Posterior cingulate gyrus (tissue), 11 donors: ENCODE measurements at regions not wholly inside any gene's neighbourhood (a gene's known extent, or its start where the extent isn't known, plus 50 kb on each side); places are given as distances from the start of the nearest gene placed in this dataset.

Source experiments
- DNase-seq, 10 donors: peaks; one replicate each; pipeline versions ENCODE4 v3.0.0 to v3.0.0-alpha.2; 2020 to 2021; ENCODE audit warnings: mixed read lengths in 3 of 10
- intact Hi-C: fragments of 100-400 bp; cut with DNase I; formaldehyde crosslinking; loops from one replicate; pipeline ENCODE4 v1.15.1; 2023

DNA sequence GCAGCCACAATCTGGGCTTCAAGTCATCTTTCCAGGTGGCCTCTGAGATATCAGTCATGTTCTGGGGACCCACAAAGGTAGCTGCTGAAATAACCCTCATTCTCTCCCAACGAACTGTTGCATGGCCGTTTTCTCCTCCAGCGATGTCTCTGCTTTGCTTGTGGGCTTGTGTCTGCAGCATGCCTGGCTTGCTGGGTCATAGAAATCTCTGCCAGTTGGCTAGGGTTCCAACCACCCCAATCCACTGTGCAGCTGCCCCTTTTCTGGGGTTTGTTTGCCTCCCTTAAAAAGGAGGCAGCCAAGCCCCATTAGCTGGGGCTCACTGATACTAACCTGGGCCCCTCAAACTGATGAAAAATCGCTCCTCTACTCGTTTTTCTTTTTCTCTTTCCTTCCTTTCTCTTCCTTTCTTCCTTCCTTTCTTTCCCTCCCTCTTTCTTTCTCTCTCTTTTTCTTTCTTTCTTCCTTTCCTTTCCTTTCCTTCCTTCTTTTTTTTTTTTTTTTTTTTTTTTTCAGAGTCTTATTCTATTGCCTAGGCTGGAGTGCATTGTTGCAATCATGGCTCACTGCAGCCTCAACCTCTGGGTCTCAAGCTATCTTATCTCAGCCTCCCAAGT, 680.0 kb downstream of the EPHA4 start:
- peak in 1 of 10 donors; percentile 51 for DNase-seq

GRCh38 chr2:220893411-220893810, 678.7 kb downstream of the EPHA4 start:
- intact Hi-C loops, result no loop called here
- DNase-seq, result no peak

More for the DNA sequence above, 680.0 kb downstream of the EPHA4 start:
- intact Hi-C loops, result no loop called here

- intact Hi-C loops, result no loop called here
- no peak for DNase-seq
Observed at GRCh38 chr2:220894069-220894468, 678.0 kb downstream of the EPHA4 start.

DNA sequence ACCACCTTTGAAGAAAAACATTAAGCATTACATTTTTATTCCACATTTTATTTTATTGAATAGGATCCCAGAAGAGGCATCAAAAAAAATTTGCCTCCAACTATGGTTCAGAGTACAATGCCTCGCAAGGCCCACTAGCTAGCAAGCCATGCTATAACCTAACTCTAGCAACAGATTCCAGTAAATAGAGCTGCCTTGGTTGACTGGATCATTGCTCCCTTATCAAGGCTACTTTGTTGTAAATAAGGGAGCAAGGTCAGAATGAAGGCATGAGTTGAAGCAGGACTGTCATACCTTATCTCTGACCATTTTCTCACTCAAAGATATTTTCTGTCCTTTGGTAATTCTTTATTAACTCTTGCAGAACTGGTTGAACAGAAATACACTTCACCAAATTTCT, 672.6 kb downstream of the EPHA4 start:
- DNase-seq, result no peak
- intact Hi-C loops, result no loop called here

DNA sequence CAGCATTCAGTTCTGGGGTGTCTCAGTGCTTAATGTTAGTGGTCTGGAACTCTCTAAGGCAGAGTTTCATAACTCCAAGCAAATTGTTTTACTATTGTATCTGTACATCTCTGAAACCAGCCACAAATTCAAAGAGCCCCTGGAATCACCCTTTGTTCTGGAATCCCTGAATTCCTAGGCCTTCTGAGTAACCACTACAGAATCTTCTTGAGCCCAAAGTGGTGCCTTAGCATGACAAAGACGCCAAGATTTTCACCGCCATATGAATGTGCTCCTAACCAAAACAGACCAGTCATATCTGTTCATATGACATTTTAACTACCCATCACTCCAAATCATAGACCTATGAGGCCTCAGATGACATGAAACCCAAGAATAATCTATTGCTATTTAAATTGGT, 668.1 kb downstream of the EPHA4 start:
- no peak for DNase-seq
- intact Hi-C loops, result no loop called here

GRCh38 chr2:220913384-220913783, 658.7 kb downstream of the EPHA4 start:
- DNase-seq, result no peak
- intact Hi-C loops, result no loop called here

DNA sequence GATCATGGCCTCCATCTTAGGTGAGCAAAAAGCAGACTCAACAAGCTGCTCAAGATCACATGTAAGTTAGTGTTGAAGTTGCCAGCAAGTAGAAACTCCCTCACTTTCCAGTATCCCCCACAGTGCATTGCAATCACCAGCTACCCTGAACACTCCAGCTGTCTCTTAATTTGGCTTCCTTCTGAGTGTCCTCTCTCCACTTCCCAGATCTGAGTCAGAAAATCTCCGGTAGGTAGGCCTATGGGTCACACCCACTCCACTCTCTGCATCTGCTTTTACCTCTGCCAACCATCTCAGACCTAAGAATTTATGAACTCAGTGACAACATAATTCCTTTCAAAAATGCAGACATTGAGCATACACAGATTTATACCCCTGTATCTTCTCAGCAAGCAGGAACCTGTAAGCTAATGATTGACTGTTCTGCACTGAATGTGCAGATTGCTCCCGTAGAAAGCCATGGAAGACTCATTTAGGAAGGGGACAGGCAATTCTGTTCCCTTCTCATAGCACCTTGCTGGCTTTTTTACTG, 656.9 kb downstream of the EPHA4 start:
- no peak for DNase-seq
- intact Hi-C loops, result no loop called here

DNA sequence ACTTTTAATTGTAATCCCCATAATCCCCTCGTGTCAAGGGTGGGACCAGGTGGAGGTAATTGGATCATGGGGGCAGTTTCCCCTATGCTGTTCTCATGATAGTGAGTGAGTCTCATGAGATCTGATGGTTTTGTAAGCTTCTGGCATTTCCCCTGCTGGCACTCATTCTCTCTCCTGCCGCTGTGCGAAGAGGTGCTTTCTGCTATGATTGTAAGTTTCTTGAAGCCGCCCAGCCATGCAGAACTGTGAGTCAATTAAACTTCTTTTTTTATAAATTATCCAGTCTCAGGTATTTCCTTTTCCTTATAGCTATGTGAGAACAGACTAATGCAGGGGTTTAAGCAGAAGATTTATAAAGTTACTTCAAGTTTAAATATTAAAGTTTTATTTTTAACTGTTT, 655.2 kb downstream of the EPHA4 start:
- no peak for DNase-seq
- intact Hi-C loops, result no loop called here

DNA sequence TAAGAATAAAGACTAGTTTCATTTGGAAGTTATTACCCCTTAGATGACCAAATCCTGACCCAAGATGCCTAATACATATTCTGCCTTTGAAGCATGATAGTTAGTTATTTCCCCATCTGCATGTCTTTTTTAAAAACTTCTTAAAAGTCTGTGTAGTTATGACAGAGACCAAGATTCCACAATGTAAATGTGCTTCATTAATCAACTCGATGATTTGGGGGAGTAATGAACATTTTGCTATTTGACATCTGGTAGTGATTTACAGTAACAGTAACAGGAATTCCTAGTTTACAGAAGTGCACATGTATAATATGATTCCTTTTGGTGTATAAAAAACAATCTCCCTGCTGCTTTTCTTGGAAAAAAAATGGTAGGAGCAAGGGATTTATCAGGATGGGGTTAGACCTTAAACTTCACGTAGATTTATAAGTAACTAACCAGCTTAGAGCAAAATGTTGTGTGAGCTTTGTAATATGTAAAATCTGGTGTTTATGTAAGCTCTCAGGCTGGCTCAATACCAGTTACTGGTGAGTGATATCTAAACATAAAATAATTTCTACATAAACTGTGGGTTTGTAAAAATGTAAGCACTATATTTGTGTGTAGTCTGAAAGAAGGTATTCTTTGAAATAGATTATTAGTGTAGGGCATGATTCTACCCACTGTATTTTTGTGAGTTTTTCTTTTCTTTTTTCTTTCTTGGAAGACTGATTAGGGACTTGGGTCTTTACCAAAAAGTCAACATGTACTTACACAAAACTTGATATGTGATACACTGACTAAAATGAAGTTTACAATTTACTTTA, 641.6 kb downstream of the EPHA4 start:
- intact Hi-C loops, result no loop called here
- no peak for DNase-seq

DNA sequence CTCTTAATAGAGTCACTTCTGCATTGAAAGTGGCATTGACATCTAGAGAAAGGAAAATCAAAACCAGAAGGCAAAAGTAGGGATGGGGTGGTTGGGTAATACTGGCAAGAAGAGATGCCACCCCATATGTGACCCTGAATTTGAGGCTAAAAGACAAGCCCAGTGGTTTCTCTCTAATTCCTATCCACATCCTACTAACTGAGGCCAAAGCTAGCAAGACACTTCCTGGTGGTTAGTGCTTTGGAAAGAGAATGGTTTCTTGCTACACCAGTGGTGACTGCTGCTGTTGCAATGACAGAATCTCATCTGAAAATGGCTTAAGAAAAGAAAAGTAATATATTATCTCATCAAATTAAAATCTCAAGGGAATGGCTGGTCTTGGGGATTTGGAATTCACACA, 640.6 kb downstream of the EPHA4 start:
- intact Hi-C loops, result no loop called here
- no peak for DNase-seq

DNA sequence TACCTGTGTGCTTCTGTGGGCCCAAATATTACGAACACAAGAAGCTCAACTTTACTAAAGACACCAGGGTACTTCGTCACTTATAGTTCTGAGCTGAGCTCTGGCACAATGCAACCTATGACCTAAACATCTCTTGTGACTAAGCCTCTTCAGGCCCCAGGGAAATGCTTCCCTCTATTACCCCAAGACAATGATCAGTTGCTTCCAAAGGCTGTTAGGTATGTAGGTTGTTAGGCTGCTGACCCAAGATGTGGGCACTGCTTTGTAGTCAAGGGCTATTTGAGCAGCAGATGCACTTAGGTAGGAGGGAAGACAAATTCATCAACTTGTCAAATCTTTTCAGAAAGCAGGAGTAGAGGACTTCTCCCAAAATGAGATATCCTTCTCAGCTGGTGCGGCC, 640.1 kb downstream of the EPHA4 start:
- DNase-seq, result no peak
- intact Hi-C loops, result no loop called here

GRCh38 chr2:220935789-220936321, 636.2 kb downstream of the EPHA4 start:
- intact Hi-C loops, result no loop called here
- no peak for DNase-seq

DNA sequence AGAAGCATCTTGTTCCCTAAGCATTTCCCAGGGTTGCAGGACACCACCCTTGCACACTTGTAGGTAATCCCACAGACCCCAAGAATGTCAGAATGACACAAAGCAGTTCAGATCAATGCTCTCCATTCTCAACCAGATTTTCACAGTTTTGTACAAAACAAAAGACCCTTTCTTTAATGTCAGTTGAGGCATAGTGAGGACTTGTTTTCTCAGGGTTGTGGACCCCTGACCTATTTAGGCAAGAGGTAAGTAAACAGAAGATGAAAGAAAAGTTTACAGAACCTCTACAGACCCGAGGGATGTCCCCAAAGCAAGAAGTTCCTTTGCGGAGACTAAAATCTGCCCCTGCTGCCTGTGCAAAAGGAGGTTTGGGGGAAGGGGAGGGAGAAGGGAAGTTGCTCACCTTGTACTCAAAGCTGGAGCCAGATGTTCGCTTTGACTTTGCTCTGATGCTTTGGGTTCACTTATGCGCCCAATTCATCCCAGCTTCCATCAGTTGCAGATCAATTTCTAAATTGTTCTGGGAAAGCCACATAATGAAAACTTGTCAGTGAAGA, 635.4 kb downstream of the EPHA4 start:
- DNase-seq, result no peak
- intact Hi-C loops, result no loop called here

GRCh38 chr2:220937245-220937644, 634.9 kb downstream of the EPHA4 start:
- no peak for DNase-seq
- intact Hi-C loops, result no loop called here

DNA sequence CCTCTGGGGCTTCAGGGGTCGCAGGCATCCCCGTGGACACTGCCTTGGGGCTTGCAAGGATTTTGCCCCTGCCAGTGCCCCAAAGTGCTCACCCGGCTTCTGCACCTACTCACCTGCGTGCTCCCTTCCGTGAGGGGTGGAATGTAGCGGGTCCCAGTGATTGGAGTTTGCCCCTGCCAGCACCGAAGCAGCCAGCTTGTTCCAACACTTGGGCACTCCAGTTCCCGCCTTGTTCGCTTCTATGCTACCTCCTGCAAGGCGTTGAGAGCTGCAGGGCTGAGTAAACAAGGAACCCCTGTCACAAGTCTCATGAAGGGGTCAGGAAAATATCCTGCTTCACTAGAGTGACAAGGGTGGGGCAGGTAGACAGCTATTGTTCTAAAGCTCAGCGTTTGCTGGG, 631.5 kb downstream of the EPHA4 start:
- intact Hi-C loops, result no loop called here

GRCh38 chr2:220941683-220942082, 630.4 kb downstream of the EPHA4 start:
- DNase-seq, result no peak
- intact Hi-C loops, result no loop called here

More for the DNA sequence above, 631.5 kb downstream of the EPHA4 start:
- DNase-seq, result peak in 2 of 10 donors; percentile 36 to 51

GRCh38 chr2:220946552-220946951, 625.6 kb downstream of the EPHA4 start:
- intact Hi-C loops, result no loop called here
- no peak for DNase-seq

GRCh38 chr2:220948579-220948978, 623.5 kb downstream of the EPHA4 start:
- intact Hi-C loops, result no loop called here
- no peak for DNase-seq

GRCh38 chr2:220949466-220949865, 622.6 kb downstream of the EPHA4 start:
- DNase-seq, result no peak
- intact Hi-C loops, result no loop called here

DNA sequence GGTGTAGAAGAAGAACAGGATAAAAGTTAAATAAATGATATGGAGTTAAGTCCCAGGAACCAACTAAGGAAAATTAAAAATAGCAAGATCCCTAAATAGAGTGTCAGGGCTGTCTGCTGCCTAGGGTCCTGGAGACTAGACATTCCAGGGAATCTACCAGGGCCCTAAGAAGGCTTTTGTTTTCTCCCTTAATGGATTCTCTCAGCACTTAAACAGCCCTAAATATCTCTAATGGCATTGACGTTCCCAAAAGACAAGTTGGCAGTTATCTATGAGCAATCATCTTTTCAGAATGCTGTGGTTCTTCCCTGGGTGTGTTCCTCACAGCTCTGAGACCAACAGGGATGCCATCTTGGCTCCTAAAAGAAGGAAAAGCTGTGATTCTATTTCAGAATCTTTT, 616.3 kb downstream of the EPHA4 start:
- DNase-seq, result no peak
- intact Hi-C loops, result no loop called here

DNA sequence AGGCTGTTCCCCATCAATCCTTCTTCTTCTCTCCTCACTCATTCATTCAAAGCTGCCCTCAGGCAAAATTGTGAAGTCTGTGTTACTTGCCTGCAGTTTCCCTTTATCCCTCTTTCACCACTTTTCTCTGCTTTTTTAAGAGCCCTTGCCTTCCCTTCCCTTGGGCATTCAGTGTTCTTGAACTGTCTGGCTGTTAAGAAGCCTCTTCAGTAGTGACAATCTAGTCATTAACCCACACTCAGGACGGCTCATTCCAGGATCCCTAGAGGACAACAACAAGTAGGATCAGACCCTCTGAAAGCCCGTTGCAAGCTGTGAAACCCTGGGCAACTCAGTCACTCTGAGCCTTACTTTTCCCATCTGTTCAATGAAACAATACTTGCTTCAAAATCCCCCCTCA, 615.7 kb downstream of the EPHA4 start:
- no peak for DNase-seq
- intact Hi-C loops, result no loop called here
